GM12864 (cell line): ENCODE measurements at regions not wholly inside any gene's neighbourhood (a gene's known extent, or its start where the extent isn't known, plus 50 kb on each side); places are given as distances from the start of the nearest gene placed in this dataset.

ENCODE experiments used
- DNase-seq: peaks from one replicate; pipeline ENCODE4 v3.0.0-alpha.2; 2011; ENCODE audit warnings: low read depth
- H3K4me3 ChIP-seq: 2 replicates; pipeline ENCODE4 v1.5.1; 2011; ENCODE audit warnings: mild to moderate bottlenecking, low read depth, low read length, control low read depth
- CTCF ChIP-seq: IDR thresholded peaks from 2 replicates; pipeline ENCODE4 v1.5.1; 2011; ENCODE audit warnings: low read depth, mild to moderate bottlenecking, moderate library complexity, low read length, control low read depth, inconsistent platforms; ENCODE audit errors: missing control alignments

- no peak overlapping the region for H3K4me3 ChIP-seq
- no peak for DNase-seq
- no peak for TF ChIP-seq CTCF
Observed at GRCh38 chr15:31964586-31965307, 65.6 kb upstream of the CHRNA7 start.

DNA sequence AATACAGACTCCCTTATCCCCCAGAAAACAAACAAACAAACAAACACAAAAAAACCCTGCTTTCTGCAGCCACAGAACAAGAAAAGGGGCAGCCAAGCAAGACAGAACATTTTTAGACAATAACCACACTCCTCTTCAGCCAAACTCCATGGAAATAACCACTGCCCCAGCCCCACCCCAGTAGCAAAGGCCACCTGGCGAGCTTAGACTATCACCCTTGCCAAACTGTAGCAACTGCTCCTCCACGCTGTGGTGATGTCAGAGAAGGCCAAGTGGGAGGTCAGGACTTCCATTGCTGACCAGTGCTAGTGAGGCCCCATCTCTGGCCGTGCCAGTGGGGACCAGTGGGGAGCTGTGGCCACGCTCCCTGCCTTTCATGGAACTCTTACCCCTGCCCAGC, 60.3 kb upstream of the CHRNA7 start:
- TF ChIP-seq CTCF = no peak
- no peak for DNase-seq
- H3K4me3 ChIP-seq = no peak overlapping the region

DNA sequence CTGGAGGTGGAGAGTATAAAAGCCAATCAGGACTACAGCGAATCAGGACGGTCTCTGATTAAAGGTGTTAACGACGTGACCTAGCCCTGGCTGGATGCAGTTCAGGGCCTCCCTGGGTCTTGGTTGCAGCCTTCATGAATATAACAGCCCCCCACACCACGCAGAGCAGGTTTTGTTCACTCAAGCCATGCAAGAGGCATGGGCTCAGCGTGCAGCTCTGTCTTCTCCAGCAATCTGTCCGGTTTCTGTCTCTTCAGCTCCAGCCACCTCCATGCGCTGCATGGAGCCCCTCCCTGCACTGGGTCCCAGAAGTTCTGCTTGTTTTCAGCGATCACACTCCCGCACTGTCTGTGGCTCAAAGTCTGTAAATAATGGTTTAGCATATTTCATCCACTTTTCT, 57.1 kb upstream of the CHRNA7 start:
- TF ChIP-seq CTCF = no peak
- H3K4me3 ChIP-seq = no peak overlapping the region
- DNase-seq = no peak

GRCh38 chr15:31974154-31974794, 56.0 kb upstream of the CHRNA7 start:
- H3K4me3 ChIP-seq = no peak overlapping the region
- DNase-seq = no peak

DNA sequence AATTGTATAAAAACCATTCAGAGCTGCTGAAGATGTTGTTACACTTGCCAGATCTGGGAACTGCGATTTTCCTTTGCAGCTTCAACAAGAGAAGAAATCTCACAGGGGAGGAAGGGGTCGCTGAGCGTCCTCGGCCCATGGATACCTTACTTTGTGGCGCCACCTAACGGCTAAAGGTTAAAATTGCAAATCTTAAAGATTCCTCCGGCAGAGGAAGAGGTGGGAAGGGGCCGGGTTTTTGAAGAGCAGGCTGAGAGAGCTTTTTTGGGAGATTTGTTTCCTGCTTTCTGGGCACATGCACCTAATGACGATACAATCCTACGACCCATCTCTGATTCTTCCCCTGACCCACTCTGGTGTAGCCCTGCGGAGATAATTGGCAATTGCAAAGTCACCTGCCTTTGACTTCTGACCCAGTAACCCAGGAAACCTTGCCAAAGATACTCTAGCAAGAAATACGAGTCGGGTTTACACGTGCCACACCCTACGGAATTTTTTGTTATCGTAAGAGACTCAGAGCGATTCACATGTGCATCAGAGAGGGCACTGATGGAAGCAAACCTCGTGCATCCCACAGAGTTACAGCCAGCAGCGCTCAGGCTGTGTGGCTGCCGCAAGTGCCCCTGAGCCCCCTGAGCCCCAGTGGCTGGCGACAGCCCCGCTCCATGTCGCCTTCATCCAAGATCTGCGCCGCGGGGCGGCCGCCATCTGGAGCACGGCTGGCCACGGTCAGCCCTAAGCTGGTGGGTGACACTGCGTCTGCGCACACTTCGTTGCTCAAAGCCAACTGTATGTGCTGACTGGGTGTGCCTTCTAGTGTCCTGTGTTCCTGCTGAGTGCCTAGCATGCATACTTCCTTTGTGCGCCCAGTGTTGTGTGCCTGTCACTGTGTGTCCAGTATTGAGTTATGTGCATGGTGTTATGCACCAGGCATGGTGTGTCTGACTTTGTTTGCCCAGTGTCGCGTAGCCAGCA, 55.2 kb upstream of the CHRNA7 start:
- DNase-seq = no peak
- TF ChIP-seq CTCF = peak; percentile 62
- no peak overlapping the region for H3K4me3 ChIP-seq

More at GRCh38 chr15:31974154-31974794, 56.0 kb upstream of the CHRNA7 start:
- no peak for TF ChIP-seq CTCF

DNA sequence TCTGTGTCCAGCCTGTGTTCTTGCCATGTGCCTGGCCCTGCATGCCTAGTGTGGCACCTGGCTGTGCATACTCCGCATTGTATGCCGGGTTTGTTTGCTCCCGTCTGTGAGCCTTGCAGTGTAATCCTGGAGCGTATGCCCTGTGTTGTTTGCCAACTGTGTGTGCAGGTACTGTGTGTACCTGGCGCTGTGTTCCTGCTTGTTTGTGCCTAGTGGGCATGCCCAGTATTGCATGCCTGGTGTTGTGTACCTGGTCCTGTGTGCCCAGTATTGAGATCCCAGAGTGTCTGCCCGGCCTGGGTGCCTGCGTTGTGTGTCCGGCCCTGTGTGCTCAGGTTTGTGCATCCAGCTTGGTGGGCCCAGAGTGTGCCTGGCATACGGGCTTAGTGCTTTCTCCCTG, 54.5 kb upstream of the CHRNA7 start:
- no peak for DNase-seq
- H3K4me3 ChIP-seq = no peak overlapping the region
- TF ChIP-seq CTCF = peak; percentile 39
